BE2C (cell line): ENCODE measurements at regions not wholly inside any gene's neighbourhood (a gene's known extent, or its start where the extent isn't known, plus 50 kb on each side); places are given as distances from the start of the nearest gene placed in this dataset.

Source experiments
- DNase-seq: peaks from one replicate; pipeline ENCODE4 v3.0.0-alpha.2; 2020
- H3K27me3 ChIP-seq: fragments of 250-450 bp; sonication (Bioruptor Pico); 2 replicates; pipeline ENCODE4 v1.5.1; 2020; ENCODE audit warnings: mild to moderate bottlenecking
- H3K36me3 ChIP-seq: fragments of 250-450 bp; sonication (Bioruptor Pico); 2 replicates; pipeline ENCODE4 v1.5.1; 2020; ENCODE audit warnings: mild to moderate bottlenecking
- H3K4me1 ChIP-seq: fragments of 250-450 bp; sonication (Bioruptor Pico); 2 replicates; pipeline ENCODE4 v1.5.1; 2020
- H3K4me3 ChIP-seq: 2 replicates; pipeline ENCODE4 v1.5.1; 2011; ENCODE audit warnings: low read depth, low read length
- H3K9me3 ChIP-seq: fragments of 250-450 bp; sonication (Bioruptor Pico); 2 replicates; pipeline ENCODE4 v1.5.1; 2020
- TF ChIP-seq, protein P1 (sequence below): IDR thresholded peaks from 2 replicates; pipeline ENCODE4 v1.5.1; 2012; ENCODE audit warnings: mild to moderate bottlenecking, low read depth, low read length

DNA sequence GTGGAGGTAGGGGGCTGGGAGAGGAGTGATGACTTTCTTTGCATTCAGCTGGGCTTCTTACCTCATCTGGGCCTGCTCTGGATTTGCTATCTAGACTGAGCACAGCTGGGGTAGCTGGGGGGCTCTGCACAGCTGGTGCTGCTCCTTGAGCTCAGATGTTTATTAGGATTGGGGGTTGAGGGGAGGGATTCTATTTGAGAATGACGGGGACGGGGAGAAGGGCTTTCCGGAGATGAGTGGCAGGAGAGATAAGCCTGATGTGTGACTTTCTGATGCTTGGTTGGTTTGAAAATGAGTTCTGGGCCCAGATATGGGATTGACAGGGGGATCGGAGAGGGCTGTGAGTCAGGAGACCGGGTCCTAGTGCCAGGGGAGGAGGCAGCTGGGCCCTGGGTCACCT lies 146.1 kb upstream of the CSF3R start:
- no peaks in the 10 kb centered on the region for H3K36me3 ChIP-seq
- TF ChIP-seq, protein P1, sequence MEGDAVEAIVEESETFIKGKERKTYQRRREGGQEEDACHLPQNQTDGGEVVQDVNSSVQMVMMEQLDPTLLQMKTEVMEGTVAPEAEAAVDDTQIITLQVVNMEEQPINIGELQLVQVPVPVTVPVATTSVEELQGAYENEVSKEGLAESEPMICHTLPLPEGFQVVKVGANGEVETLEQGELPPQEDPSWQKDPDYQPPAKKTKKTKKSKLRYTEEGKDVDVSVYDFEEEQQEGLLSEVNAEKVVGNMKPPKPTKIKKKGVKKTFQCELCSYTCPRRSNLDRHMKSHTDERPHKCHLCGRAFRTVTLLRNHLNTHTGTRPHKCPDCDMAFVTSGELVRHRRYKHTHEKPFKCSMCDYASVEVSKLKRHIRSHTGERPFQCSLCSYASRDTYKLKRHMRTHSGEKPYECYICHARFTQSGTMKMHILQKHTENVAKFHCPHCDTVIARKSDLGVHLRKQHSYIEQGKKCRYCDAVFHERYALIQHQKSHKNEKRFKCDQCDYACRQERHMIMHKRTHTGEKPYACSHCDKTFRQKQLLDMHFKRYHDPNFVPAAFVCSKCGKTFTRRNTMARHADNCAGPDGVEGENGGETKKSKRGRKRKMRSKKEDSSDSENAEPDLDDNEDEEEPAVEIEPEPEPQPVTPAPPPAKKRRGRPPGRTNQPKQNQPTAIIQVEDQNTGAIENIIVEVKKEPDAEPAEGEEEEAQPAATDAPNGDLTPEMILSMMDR: no peak
- H3K4me3 ChIP-seq: no peak overlapping the region
- no peaks in the 10 kb centered on the region for H3K27me3 ChIP-seq
- DNase-seq: no peak
- no peaks in the 10 kb centered on the region for H3K9me3 ChIP-seq
- no peaks in the 10 kb centered on the region for H3K4me1 ChIP-seq

DNA sequence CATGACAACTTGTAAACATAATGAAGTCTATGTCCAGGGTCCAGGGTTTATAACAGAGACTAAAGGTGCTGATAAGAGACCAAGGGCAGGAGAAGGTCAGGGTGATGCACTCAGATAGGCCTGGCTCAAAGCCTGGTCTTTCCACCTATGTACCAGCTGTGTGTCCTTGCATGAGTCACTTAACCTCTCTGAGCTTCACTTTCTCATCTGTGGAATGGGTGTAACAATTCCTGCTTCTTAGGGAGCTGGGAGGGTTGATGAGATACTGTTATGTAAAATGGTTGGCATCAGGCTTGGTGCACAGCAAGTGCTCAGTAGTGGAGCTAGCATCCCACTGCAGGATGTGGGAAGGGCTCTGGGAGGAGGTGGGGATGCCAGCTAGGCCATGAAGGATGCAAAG lies 143.7 kb upstream of the CSF3R start:
- TF ChIP-seq, protein P1: no peak
- no peak overlapping the region for H3K4me3 ChIP-seq
- H3K4me1 ChIP-seq: no peaks in the 10 kb centered on the region
- DNase-seq: no peak
- no peaks in the 10 kb centered on the region for H3K27me3 ChIP-seq
- H3K36me3 ChIP-seq: no peaks in the 10 kb centered on the region
- H3K9me3 ChIP-seq: no peaks in the 10 kb centered on the region

DNA sequence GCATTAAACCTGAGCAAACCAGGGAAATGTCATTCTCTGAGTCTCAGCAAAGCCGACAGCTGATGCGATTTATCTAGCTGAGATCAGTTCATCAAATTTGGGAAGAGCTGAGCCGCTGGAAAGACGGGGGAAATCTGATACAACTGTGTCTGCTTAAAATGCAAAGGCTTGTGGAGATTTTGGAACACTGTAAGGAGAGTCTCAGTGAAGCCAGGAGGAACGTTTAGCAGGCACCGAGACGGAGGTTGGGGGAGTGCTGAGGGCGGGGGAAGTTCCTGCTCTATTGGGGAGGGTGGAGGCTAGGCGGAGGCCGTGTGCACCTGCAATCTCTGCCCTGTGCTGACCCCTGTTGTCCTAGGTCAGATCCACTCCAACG lies 143.2 kb upstream of the CSF3R start:
- no peaks in the 10 kb centered on the region for H3K36me3 ChIP-seq
- DNase-seq: no peak
- H3K4me3 ChIP-seq: no peak overlapping the region
- no peaks in the 10 kb centered on the region for H3K4me1 ChIP-seq
- H3K9me3 ChIP-seq: no peaks in the 10 kb centered on the region
- H3K27me3 ChIP-seq: no peaks in the 10 kb centered on the region
- TF ChIP-seq, protein P1: no peak

DNA sequence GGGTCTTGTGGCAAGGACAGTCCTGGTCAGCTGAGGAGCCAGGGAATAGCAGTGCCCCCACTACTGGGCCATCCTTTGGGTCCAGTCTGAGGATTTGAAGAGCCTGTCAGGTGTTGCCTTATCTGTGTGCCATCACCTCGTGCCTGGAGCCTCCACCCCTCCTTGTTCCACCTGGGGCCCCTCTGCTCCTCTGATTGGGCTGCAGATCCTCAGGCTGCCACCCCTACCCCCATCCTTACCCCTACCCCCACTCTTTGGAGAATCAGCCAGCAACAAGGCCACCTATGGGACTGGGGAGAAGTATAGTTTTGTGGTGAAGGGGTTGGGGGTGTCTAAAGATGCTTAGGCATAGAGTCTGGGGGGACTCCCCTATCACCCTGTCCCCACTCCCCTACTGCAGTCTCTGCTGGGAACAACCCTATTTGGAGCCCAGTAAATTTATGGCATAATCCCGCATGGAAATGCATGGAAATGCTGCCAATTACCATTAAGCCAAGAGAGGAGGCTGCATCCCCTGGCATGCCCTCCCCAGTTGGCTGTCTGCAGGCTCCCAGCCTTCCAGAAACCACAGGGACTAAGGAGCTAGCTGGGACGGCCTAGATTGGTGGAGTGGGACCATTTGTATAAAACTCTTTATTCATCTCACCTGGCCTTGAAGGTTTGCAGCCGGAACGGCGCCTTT lies 142.7 kb upstream of the CSF3R start:
- Histone ChIP-seq H3K9me3 (no peaks in the 10 kb centered on the region), H3K4me1 (no peaks in the 10 kb centered on the region), H3K4me3 (no peak overlapping the region), H3K27me3 (no peaks in the 10 kb centered on the region), H3K36me3 (no peaks in the 10 kb centered on the region)
- no peak for DNase-seq
- TF ChIP-seq, protein P1: no peak

DNA sequence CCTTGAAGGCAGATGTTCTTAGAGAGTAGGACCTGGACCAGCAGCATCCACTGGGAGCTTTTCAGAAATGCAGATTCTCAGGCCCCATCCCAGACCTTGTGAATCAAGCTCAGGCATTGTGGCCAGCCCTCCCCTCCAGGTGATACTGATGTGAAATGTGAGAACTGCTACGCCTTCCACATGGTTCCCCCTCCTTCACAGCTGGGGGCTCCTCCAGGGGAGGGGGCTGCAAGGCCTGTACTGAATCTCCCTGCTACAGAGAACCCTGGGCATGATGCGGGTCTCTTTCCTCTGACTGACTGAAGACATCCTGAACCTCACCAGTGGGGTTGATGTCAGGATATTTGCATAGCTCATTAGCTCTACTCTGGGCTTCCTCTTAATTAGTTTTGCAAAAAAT lies 141.8 kb upstream of the CSF3R start:
- Histone ChIP-seq H3K36me3 (no peaks in the 10 kb centered on the region), H3K27me3 (no peaks in the 10 kb centered on the region), H3K4me3 (no peak overlapping the region), H3K4me1 (no peaks in the 10 kb centered on the region), H3K9me3 (no peaks in the 10 kb centered on the region)
- no peak for DNase-seq
- TF ChIP-seq, protein P1: no peak

DNA sequence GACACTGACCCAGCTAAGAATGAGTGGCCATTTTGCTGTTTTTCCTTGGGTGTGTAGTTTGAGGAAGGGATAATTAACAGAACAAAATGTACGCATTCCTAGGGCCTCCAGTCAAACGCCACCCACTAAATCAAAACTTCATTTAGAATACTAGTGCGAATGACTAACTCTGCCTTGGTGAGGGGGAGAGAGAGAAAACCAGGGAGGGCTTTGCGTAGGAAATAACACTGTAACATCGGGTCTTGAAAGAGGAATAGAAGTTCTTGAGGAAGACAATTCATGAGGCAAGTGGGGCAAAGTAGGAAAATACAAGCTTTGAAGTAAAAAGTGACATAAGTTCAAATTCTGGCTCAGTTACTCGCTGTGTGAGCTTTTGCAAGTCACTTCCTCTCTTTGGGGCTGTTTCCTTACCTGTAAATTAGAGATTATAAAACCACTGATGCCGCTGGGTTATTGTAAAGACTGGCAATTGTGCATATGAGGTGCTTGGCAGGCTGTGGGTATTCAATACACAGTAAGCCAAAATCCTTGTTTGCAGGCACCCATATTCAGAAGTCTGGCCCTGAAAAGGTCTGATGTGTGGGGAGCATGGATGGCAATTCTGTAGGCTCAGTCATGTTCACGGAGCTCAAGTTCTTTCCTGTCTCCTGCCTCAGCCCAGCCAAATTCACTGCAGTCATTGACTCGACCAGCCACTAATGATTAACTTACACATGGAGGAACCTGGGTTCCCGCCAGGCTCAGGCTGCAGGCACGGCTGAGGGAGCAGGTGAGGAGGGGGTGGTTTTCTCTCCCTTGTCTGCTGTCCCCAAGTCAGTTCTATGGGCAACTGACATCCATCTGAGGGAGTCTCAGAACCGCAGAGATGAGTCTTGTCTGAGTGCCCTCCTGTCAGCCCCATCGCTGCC lies 140.3 kb upstream of the CSF3R start:
- DNase-seq: no peak
- no peaks in the 10 kb centered on the region for H3K4me1 ChIP-seq
- H3K36me3 ChIP-seq: no peaks in the 10 kb centered on the region
- H3K27me3 ChIP-seq: no peaks in the 10 kb centered on the region
- H3K4me3 ChIP-seq: no peak overlapping the region
- TF ChIP-seq, protein P1: no peak
- H3K9me3 ChIP-seq: no peaks in the 10 kb centered on the region
